Omental fat pad (tissue), 3 donors: ENCODE measurements at regions not wholly inside any gene's neighbourhood (a gene's known extent, or its start where the extent isn't known, plus 50 kb on each side); places are given as distances from the start of the nearest gene placed in this dataset.
A peak's percentile ranks its signal among the peaks of the same experiment; 100 is the strongest.

ENCODE experiments used
- ATAC-seq: fragments of 150-250 bp; one replicate; pipeline ENCODE4 v1.9.1; 2016; ENCODE audit warnings: mild to moderate bottlenecking, moderate library complexity; ENCODE audit not compliant: low FRiP score
- DNase-seq: peaks from one replicate; pipeline ENCODE4 v3.0.0-alpha.2; 2019; ENCODE audit warnings: low spot score
- TF ChIP-seq, protein P1 (sequence below), 3 donors: fragments of 450-650 bp; IDR thresholded peaks; one replicate each; pipeline ENCODE4 v1.5.1; 2016 to 2017; ENCODE audit warnings: antibody characterized with exemption in 3 of 3, mild to moderate bottlenecking in 3 of 3, moderate library complexity in 2 of 3

- DNase-seq, result no peak
- ATAC-seq, result no peak
- TF ChIP-seq, protein P1, sequence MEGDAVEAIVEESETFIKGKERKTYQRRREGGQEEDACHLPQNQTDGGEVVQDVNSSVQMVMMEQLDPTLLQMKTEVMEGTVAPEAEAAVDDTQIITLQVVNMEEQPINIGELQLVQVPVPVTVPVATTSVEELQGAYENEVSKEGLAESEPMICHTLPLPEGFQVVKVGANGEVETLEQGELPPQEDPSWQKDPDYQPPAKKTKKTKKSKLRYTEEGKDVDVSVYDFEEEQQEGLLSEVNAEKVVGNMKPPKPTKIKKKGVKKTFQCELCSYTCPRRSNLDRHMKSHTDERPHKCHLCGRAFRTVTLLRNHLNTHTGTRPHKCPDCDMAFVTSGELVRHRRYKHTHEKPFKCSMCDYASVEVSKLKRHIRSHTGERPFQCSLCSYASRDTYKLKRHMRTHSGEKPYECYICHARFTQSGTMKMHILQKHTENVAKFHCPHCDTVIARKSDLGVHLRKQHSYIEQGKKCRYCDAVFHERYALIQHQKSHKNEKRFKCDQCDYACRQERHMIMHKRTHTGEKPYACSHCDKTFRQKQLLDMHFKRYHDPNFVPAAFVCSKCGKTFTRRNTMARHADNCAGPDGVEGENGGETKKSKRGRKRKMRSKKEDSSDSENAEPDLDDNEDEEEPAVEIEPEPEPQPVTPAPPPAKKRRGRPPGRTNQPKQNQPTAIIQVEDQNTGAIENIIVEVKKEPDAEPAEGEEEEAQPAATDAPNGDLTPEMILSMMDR (IDR thresholded peaks at IDR 0.05), result no peak
Observed at GRCh38 chr21:38980416-38981313, 174.9 kb downstream of the ETS2 start.

DNA sequence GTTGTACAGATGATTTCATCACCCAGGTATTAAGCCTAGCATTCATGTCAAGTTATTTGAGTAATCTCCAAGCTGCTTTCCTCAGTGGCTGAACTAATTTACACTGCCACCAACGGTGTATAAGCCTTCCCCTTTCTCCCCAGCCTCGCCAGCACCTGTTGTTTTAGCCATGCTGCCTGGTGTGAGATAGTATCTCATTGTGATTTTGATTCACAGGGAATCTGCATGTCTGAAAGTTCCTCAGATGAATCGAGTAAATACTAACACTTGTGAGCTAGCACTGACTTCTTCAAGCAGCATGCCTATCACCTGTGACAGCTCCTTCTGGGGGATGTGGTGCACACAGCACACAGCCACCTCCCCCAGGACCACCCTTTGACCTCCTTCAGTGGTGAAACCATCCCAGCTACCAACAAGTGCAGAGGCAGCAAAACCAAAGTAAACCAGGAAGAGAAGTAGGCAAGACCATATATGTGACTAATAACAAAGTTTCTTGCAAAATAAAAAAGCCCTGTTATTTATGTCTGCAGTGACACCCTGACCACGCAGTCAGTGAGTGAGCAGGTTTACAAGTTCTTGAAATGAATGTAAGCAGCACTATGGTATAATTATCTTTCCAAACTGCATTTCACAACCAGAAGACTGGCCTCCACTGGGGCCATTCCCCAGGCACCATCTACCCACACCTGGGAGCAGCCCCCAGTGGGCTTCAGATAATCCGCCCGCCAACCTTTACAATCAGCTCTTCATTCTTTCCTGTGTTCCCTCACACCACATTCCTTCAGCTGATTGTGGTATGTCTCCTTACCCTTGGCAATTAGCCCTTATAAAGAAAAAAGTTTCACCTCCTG, 173.8 kb downstream of the ETS2 start:
- ATAC-seq (peak; percentile 63), DNase-seq (no peak)
- TF ChIP-seq, protein P1 (IDR thresholded peaks at IDR 0.05), result no peak

DNA sequence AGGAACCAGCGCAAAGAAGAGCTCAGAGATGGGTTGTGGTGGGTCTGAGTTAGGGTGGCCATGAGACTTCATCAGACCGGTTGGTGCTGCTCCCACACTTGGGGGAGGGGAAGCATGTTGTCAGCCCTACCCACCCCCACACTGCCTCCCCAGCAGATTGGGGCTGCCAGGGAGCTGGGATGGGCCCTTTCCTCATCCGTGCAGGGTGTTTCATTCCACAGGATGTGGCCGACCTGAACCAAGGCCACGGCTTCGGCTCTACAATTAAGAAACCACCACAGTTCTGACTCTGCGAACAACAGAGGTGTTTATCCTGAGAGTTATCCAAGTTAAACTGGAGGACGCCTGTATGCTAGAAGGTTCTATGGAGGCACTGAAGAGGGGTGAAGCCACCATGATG, 171.2 kb downstream of the ETS2 start:
- TF ChIP-seq, protein P1 (IDR thresholded peaks at IDR 0.05), result no peak
- DNase-seq (no peak), ATAC-seq (no peak)

DNA sequence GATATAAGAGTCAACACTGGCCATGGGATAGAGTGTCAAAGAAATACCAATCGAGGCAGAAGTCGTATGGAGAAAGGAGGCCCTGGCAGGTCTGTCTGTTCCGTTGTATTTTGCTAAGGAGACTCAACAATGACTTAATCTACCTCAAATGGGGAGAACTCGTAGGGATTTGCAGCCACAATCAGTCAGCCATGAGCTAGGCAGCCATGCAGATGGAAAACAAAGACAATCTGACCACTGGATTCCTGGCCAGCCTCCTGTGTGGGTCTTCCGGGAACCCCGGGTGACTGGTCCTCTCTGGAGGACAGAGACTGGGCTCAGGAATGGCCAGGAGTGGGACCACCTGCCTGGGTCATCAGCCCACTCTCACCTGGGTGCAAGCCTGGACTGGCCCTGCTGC, 167.8 kb downstream of the ETS2 start:
- no peak for ATAC-seq
- no peak for DNase-seq
- TF ChIP-seq, protein P1 (IDR thresholded peaks at IDR 0.05), result no peak

DNA sequence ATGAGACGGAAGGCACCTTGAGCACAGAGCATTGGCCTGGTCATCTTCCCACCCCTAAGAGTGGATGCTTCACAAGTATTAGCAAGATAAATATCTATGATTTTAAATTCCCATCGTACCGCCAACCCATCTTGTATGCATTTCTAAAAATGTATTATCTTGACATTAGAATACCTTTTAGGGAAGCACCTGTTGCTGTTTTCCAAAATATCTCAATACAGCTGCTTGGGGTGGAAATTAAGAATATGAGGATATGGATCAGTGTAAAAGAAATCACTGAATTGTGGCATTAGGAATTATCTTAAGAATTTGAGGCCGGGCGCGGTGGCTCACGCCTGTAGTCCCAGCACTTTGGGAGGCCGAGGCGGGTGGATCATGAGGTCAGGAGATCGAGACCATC, 166.3 kb downstream of the ETS2 start:
- ATAC-seq (no peak), DNase-seq (no peak)
- TF ChIP-seq, protein P1 (IDR thresholded peaks at IDR 0.05), result no peak

DNA sequence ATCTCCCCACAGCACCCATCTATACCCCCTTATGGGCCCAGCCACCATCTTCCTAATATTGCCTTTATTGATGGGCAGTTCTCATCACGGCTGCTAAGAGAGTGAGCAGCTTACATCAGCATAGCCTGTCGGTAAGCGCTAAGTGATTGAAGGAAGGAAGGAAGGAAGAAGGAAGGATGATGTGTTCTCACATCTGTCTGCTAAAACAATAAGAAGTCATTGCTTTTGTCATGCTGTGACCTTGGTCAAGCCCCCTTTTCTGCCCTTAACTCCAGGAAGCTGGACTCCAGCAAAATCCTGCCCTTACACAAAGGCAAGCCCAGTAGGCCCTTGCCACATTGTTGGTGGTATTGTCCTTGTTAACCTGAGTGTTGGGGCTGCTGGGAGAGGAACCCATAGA, 165.0 kb downstream of the ETS2 start:
- ATAC-seq, result no peak

More for the DNA sequence above, 165.0 kb downstream of the ETS2 start:
- TF ChIP-seq, protein P1 (IDR thresholded peaks at IDR 0.05), result no peak
- no peak for DNase-seq
